Activated T-helper 2 cell treated with anti-CD3 and anti-CD28 coated beads, Interferon-gamma antibody, Interleukin-2, Interleukin-4, amounts not matched to agents 10 μg/mL and 5 μg/mL and 100 μg/mL, durations not matched to agents 14 hours and 24 hours and 36 hours (primary cell): ENCODE measurements at regions not wholly inside any gene's neighbourhood (a gene's known extent, or its start where the extent isn't known, plus 50 kb on each side); places are given as distances from the start of the nearest gene placed in this dataset.

Experiments
- DNase-seq: peaks from one replicate; pipeline ENCODE4 v3.0.0; 2021; ENCODE audit warnings: low spot score
- H3K27ac Mint-ChIP-seq: one replicate; pipeline ENCODE4 v1.8.0; 2021; ENCODE audit warnings: mixed read lengths
- H3K27me3 Mint-ChIP-seq: one replicate; pipeline ENCODE4 v1.8.0; 2021; ENCODE audit warnings: low read depth, mixed read lengths
- H3K36me3 Mint-ChIP-seq: one replicate; pipeline ENCODE4 v1.8.0; 2021; ENCODE audit warnings: low read depth, mixed read lengths
- H3K4me1 Mint-ChIP-seq: one replicate; pipeline ENCODE4 v1.8.0; 2021; ENCODE audit warnings: low read depth, mixed read lengths
- H3K4me3 Mint-ChIP-seq: one replicate; pipeline ENCODE4 v1.8.0; 2021; ENCODE audit warnings: low read depth, mild to moderate bottlenecking, moderate library complexity, mixed read lengths
- H3K9me3 Mint-ChIP-seq: one replicate; pipeline ENCODE4 v1.8.0; 2021; ENCODE audit warnings: mixed read lengths
- intact Hi-C: fragments of 100-400 bp; cut with micrococcal nuclease; formaldehyde crosslinking; loops from one replicate; pipeline ENCODE4 v1.15.1; 2023

DNA sequence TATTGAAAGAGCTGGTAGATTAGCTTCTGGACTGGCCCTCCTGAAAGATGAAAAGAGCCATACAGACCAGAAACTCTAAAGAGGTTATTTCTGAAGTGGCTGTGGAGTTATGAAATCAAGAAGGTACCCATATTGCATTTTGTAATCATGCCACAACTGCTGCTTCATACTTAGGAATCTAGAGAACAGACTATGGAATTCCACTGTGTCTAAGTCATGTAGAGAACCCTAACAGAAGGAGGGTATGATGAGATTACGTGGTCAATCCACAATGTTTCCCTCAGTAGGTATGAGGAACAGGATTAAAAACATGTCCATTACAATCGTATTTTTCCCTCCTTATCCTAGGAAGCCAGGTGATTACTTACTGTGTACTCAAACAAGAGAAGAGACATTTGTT, 708.8 kb downstream of the RERGL start:
- Mint-ChIP-seq H3K9me3 (peaks cover 35% of the 10 kb centered on the region), H3K27me3 (no peaks in the 10 kb centered on the region), H3K27ac (no peak overlapping the region), H3K4me1 (no peaks in the 10 kb centered on the region), H3K36me3 (no peaks in the 10 kb centered on the region), H3K4me3 (no peak overlapping the region)
- DNase-seq, result no peak
- intact Hi-C loops, result no loop called here

DNA sequence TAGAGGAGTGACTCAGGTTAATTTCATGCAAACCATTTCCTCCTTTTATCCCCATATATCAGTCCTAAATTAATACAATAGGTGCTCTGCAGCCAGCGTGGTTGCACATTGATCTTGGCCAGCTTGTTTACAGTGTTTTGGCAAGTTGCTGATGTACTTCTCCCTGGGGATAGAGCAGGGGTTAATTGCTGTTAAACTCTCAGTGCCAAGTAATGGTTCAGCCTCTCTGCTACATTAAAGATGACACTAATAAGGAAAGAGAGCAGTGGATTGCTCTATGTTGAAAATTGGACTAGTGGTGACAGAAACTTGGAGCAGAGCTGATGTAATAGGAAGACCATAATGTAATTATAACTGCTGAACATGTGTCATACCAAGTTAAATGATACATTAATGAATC, 717.5 kb downstream of the RERGL start:
- no peaks in the 10 kb centered on the region for H3K36me3 Mint-ChIP-seq
- intact Hi-C loops, result no loop called here
- no peak for DNase-seq
- H3K4me3 Mint-ChIP-seq, result no peak overlapping the region
- peaks cover 52% of the 10 kb centered on the region for H3K9me3 Mint-ChIP-seq
- no peaks in the 10 kb centered on the region for H3K27me3 Mint-ChIP-seq
- no peak overlapping the region for H3K27ac Mint-ChIP-seq
- no peaks in the 10 kb centered on the region for H3K4me1 Mint-ChIP-seq

DNA sequence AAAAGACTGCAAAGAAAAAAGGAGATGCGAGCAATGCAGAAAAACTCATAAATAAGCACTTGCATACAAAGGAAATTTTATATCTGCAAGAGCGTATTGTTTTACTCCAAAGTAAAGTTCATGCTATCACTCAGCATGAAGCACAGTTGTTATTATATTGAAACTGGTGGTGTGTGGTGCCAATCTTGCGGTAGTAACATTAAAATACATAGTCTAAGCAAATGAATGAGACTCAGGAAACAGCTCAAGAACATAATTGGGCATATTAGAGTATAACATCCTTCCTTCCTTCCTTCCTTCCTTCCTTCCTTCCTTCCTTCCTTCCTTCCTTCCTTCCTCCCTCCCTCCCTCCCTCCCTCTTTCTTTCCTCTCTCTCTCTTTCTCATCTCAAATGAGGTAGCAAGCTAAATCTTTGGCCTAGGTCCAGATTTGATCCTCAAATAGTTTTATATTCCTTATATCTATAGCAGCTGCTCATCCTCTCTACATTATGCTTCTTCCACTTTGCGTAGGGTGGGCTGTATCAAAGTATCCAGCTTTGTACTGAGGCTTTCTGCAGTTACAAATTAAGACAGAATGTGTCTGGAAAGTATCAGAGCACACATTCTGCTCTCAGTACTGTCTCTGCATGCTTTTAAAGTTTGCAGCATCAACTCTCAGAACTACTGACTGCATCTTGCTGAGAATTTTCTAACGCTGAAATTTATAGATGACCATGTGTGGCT, 718.3 kb downstream of the RERGL start:
- Mint-ChIP-seq H3K36me3 (no peaks in the 10 kb centered on the region), H3K27me3 (no peaks in the 10 kb centered on the region), H3K4me3 (no peak overlapping the region), H3K9me3 (peaks cover 54% of the 10 kb centered on the region), H3K27ac (no peak overlapping the region), H3K4me1 (no peaks in the 10 kb centered on the region)
- no peak for DNase-seq
- intact Hi-C loops, result no loop called here

DNA sequence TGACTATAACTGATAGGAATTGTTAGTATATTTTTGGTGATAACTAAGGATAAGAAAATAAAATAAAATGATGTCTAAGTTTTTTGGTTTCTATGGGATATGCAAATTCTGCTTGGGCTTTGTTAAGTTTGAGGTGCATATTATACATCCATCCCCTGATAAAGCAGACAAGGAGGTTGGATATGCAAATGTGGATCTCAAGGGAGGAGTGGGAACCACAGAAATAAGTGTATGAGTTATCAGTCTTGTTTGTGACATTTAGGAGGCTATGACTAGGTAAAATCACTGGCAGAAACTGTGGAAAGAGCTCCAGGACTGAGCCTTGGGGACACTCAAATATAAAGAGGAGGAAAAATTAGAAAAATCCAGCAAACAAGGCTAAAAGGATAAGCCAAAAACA, 719.4 kb downstream of the RERGL start:
- Mint-ChIP-seq H3K9me3 (peaks cover 54% of the 10 kb centered on the region), H3K27ac (no peak overlapping the region), H3K4me3 (no peak overlapping the region), H3K36me3 (no peaks in the 10 kb centered on the region), H3K27me3 (no peaks in the 10 kb centered on the region), H3K4me1 (no peaks in the 10 kb centered on the region)
- intact Hi-C loops, result no loop called here
- DNase-seq, result no peak

DNA sequence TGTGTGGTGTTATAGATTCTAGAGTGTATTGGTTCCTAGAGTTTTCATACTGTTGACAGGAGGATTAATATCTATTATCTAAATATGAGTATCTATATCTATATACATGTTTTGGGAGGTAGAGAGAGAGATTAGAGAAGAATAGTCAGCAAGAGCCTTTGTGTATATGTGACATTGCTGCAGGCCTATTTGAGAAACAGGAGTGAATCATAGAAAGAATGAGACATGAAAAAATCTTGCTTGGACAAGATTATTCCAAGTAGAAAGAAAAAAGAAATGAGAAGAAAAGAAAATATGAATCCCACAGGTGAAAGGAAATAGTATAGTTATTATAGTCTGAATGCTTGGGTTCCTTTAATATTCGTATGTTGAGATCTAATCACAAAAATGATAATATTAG, 720.4 kb downstream of the RERGL start:
- H3K27ac Mint-ChIP-seq, result no peak overlapping the region
- DNase-seq, result no peak
- no peak overlapping the region for H3K4me3 Mint-ChIP-seq
- peaks cover 52% of the 10 kb centered on the region for H3K9me3 Mint-ChIP-seq
- intact Hi-C loops, result no loop called here
- H3K36me3 Mint-ChIP-seq, result no peaks in the 10 kb centered on the region
- no peaks in the 10 kb centered on the region for H3K4me1 Mint-ChIP-seq
- H3K27me3 Mint-ChIP-seq, result no peaks in the 10 kb centered on the region

DNA sequence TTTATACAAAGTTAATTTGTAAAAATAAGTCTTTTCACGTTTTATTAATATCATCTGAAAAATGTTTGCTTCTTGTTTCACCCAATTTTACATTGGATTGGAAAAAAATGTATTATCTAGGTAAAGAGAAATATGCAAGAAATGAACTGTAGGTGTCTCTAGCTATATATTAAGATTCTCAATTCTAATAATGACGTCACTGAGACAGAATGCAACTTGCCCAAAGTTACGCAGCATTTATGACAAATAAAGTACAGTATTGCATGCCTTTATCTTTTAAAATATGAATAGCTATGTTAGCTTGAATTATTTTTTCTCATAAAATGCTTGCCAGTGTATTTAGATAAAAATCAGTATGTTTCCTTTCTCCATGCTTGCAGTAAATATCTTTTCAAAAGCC, 728.8 kb downstream of the RERGL start:
- Mint-ChIP-seq H3K4me1 (no peaks in the 10 kb centered on the region), H3K27ac (no peak overlapping the region), H3K36me3 (no peaks in the 10 kb centered on the region), H3K4me3 (no peak overlapping the region), H3K27me3 (no peaks in the 10 kb centered on the region), H3K9me3 (peaks cover 31% of the 10 kb centered on the region)
- intact Hi-C loops, result no loop called here
- DNase-seq, result no peak

DNA sequence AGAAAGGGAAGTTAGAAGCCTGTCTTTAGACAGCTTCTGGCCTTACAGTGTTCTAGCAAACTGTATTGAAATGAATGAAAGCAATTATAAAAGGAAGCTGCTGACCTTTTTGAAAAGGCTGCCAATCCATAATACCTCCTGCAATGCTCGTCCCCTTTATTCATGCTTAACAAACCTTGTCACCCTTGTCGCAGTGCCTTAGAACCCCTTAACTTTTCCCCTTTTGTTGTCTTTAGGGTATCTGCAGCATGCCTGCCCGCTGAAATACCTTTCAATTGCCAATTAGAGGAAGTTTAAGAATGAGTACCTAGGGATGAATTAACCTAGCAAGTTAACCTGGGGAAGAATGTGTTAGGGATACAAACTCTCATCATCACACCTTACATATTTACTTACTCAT, 731.2 kb downstream of the RERGL start:
- Mint-ChIP-seq H3K36me3 (no peaks in the 10 kb centered on the region), H3K4me1 (no peaks in the 10 kb centered on the region), H3K27me3 (no peaks in the 10 kb centered on the region), H3K27ac (no peak overlapping the region), H3K9me3 (peaks cover 14% of the 10 kb centered on the region), H3K4me3 (no peak overlapping the region)
- no peak for DNase-seq
- intact Hi-C loops, result no loop called here

DNA sequence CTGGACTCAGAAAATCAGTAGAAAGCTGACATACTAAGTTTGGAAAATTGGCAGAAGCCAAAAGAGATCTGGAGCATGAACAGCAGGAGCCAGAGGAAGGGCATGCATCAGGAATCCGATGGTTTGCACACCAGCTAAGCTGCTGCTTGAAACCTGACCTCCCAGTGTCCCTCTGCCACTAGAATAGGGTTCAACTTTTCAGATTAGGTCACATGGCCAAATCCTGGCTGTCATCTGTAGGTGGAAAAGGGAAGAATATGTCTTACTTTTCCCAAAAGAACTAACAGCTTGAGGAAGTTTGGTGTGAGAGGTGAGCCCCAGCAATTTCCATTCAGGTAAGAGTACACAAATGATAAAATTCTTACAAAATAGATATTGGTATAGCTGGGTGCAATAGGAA, 732.6 kb downstream of the RERGL start:
- Mint-ChIP-seq H3K27me3 (no peaks in the 10 kb centered on the region), H3K4me3 (no peak overlapping the region), H3K4me1 (no peaks in the 10 kb centered on the region), H3K9me3 (peaks cover 14% of the 10 kb centered on the region), H3K36me3 (no peaks in the 10 kb centered on the region), H3K27ac (no peak overlapping the region)
- intact Hi-C loops, result no loop called here
- DNase-seq, result no peak

DNA sequence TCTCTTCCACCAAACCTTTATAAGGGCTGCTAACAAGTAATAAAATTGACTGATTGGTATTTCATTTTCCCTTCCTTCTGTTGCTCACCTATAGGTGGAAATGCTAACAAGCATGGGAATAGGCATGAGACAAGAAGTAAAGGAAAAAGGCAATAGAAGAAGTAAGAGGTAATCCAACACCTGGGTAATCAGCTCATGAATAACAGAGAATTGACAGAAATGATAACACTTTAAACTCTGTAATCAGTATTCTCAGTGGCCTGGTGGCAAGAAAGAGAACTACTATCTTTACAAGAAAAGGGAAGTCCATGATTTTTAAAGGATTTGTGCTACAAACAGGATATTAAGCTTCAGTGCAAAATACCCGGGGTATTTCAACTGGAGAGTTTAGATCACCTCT, 737.8 kb downstream of the RERGL start:
- H3K27me3 Mint-ChIP-seq, result no peaks in the 10 kb centered on the region
- DNase-seq, result no peak
- peaks cover 5% of the 10 kb centered on the region for H3K9me3 Mint-ChIP-seq
- intact Hi-C loops, result no loop called here
- H3K4me1 Mint-ChIP-seq, result no peaks in the 10 kb centered on the region
- no peaks in the 10 kb centered on the region for H3K36me3 Mint-ChIP-seq
- no peak overlapping the region for H3K4me3 Mint-ChIP-seq
- no peak overlapping the region for H3K27ac Mint-ChIP-seq

DNA sequence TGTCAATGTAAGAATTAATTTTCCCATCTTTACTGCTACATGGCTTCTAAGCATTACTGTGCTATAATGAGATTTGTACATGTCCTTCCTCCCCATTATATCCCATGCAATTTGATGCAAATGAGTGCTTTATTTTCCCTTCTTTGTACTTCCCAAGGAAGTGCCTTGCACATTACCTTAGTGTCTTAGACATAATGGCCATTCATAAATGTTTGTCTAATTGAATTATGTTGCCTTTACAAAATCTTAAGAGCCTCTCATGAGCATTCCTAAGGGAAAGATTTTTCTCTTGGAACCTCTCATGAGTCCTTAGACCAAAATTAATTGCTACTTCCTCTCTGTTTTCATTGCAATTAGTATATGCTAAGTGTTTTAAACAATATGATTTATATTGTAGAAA, 741.7 kb downstream of the RERGL start:
- Mint-ChIP-seq H3K4me3 (no peak overlapping the region), H3K36me3 (no peaks in the 10 kb centered on the region), H3K27ac (no peak overlapping the region), H3K27me3 (no peaks in the 10 kb centered on the region), H3K4me1 (no peaks in the 10 kb centered on the region), H3K9me3 (peaks cover 18% of the 10 kb centered on the region)
- DNase-seq, result no peak
- intact Hi-C loops, result no loop called here

DNA sequence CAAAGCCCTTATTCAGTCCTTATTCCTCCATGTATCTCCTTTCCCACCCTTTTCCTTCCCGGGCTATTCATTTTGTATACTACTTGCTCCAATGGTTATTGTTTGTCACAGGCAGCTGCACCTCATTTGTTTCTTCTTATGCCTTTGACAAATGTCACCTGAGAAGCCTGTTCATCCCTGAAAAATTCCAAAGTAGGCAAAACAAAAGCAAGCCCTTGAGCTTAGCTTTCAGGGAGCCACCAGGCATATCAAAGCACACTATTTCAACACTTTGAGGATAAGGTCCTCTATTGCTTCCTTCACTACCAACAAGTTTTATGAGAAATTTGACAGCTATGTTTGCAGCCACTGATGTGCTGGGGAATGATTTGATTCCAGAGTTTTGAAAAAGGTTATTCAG, 738.7 kb upstream of the LMO3 start:
- Mint-ChIP-seq H3K9me3 (peaks cover 27% of the 10 kb centered on the region), H3K27ac (no peak overlapping the region), H3K4me3 (no peak overlapping the region), H3K27me3 (no peaks in the 10 kb centered on the region), H3K4me1 (no peaks in the 10 kb centered on the region), H3K36me3 (no peaks in the 10 kb centered on the region)
- DNase-seq, result no peak
- intact Hi-C loops, result no loop called here

DNA sequence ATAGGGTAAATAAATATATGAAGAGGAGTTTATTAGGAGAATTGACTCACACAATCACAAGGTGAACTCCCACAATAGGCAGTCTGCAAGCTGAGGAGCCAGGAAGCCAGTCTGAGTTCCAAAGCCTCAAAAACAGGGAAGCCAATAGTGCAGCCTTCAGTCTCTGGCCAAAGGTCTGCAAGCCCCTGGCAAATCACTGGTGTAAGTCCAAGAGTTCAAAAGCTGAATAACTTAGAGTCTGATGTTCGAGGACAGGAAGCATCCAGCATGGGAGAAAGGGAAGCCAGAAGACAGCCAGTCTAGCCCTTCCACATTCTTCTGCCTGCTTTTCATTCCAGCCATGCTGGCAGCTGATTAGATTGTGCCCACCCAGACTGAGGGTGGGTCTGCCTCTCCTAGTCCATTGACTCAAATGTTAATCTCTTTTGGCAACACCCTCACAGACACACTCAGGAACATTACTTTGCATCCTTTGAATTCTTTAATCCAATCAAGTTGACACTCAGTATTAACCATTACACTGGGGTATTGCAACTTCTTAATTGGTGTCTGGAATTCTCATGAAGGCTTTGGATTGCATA, 736.5 kb upstream of the LMO3 start:
- no peak overlapping the region for H3K27ac Mint-ChIP-seq
- H3K27me3 Mint-ChIP-seq, result no peaks in the 10 kb centered on the region
- peaks cover 26% of the 10 kb centered on the region for H3K9me3 Mint-ChIP-seq
- no peak for DNase-seq
- no peaks in the 10 kb centered on the region for H3K36me3 Mint-ChIP-seq
- H3K4me1 Mint-ChIP-seq, result no peaks in the 10 kb centered on the region
- intact Hi-C loops, result no loop called here
- H3K4me3 Mint-ChIP-seq, result no peak overlapping the region

DNA sequence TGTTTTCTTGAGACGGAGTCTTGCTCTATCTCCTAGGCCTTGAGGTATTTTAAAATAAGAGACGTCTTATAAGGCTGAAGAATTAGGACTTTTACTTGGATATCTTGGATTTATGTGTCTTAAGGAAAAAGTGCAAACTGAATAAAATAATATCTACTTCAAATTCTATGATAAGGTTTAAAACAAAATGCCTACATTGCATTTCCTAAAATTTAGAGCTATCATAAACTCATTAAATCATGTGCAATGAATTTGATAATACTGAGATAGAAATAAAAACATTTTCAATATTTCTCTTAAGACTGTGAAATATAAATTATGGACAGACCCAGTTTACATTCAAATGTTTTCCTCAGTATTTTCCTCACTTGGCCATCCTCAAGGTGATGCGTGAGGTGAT, 729.5 kb upstream of the LMO3 start:
- Mint-ChIP-seq H3K9me3 (peaks cover 22% of the 10 kb centered on the region), H3K4me3 (no peak overlapping the region), H3K27ac (no peak overlapping the region)

DNA sequence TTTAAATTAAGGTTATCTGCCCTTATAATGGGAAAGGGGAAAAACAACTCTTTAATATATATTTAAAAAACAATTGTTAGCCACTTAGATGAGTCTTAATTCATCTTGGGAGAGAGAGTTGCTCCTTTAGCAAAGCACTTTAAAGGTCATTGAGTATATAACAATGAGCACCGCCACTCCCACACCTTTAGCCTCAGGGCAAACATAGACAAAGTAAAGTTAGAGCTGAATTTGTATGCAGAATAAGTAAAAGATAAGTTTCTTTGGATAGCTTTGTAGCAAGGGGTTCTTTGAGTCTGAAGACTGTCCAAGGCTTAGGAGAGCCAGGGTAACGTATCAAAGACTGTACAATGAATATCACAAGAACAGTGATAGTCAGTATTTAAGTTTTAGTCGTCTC, 728.8 kb upstream of the LMO3 start:
- Mint-ChIP-seq H3K4me3 (no peak overlapping the region), H3K4me1 (no peaks in the 10 kb centered on the region)
- no peak for DNase-seq

More for the DNA sequence above, 729.5 kb upstream of the LMO3 start:
- Mint-ChIP-seq H3K4me1 (no peaks in the 10 kb centered on the region), H3K27me3 (no peaks in the 10 kb centered on the region), H3K36me3 (no peaks in the 10 kb centered on the region)
- no peak for DNase-seq
- intact Hi-C loops, result no loop called here

More for the DNA sequence above, 728.8 kb upstream of the LMO3 start:
- no peaks in the 10 kb centered on the region for H3K27me3 Mint-ChIP-seq
- H3K9me3 Mint-ChIP-seq, result peaks cover 22% of the 10 kb centered on the region
- intact Hi-C loops, result no loop called here
- H3K27ac Mint-ChIP-seq, result no peak overlapping the region
- no peaks in the 10 kb centered on the region for H3K36me3 Mint-ChIP-seq
